HEK293 (cell line): ENCODE measurements at regions not wholly inside any gene's neighbourhood (a gene's known extent, or its start where the extent isn't known, plus 50 kb on each side); places are given as distances from the start of the nearest gene placed in this dataset.

Experiments
- CTCF ChIA-PET: fragments of 350-600 bp; formaldehyde crosslinking; extraction: SDS; loops from one replicate; lab custom pipeline; 2021; ENCODE audit warnings: antibody characterized with exemption; lab: Yijun Ruan, JAX
- POLR2A ChIA-PET: fragments of 300-600 bp; formaldehyde crosslinking; extraction: SDS; loops from one replicate; lab custom pipeline; 2020; ENCODE audit warnings: antibody characterized with exemption, inconsistent platforms; lab: Yijun Ruan, JAX
- H3K27ac ChIP-seq: fragments of 200-500 bp; sonication (Bioruptor generic); 2 replicates; pipeline ENCODE4 v1.5.1; 2014; ENCODE audit warnings: low read depth, low read length, control low read depth, inconsistent platforms; ENCODE audit errors: extremely low read depth
- H3K36me3 ChIP-seq, 2 experiments: fragments of 200-500 bp in 1 of 2; sonication (Bioruptor generic) in 1 of 2; 1 replicate in 1 of 2; 2 replicates in 1 of 2; pipeline ENCODE4 v1.5.1; 2014 to 2017; ENCODE audit warnings: inconsistent platforms in 2 of 2, low read length in 2 of 2; ENCODE audit not compliant: control insufficient read depth in 2 of 2, insufficient read depth in 1 of 2
- H3K4me1 ChIP-seq: fragments of 200-500 bp; sonication (Bioruptor generic); 2 replicates; pipeline ENCODE4 v1.5.1; 2014; ENCODE audit warnings: mild to moderate bottlenecking, low read length, inconsistent platforms; ENCODE audit not compliant: control insufficient read depth, insufficient read depth
- H3K4me3 ChIP-seq: 2 replicates; pipeline ENCODE4 v1.5.1; 2011; ENCODE audit warnings: low read depth, mild to moderate bottlenecking, control low read depth, low read length, moderate library complexity
- H3K9me3 ChIP-seq: fragments of 200-500 bp; sonication (Bioruptor generic); 2 replicates; pipeline ENCODE4 v1.5.1; 2014; ENCODE audit warnings: low read depth, low read length, inconsistent platforms; ENCODE audit not compliant: control insufficient read depth, insufficient read depth
- CTCF ChIP-seq: fragments of 450-650 bp; formaldehyde crosslinking; IDR thresholded peaks from 2 replicates; pipeline ENCODE4 v1.5.1; 2016; ENCODE audit warnings: missing biosample characterization, missing genetic modification characterization
- KLF10 ChIP-seq: fragments of 450-650 bp; IDR thresholded peaks from 2 replicates; pipeline ENCODE4 v1.5.1; 2018; ENCODE audit warnings: missing biosample characterization, mild to moderate bottlenecking, missing genetic modification characterization
- KLF17 ChIP-seq: fragments of 450-650 bp; formaldehyde crosslinking; IDR thresholded peaks from 2 replicates; pipeline ENCODE4 v1.5.1; 2016; ENCODE audit warnings: missing biosample characterization, missing genetic modification characterization
- OVOL3 ChIP-seq: fragments of 450-650 bp; formaldehyde crosslinking; IDR thresholded peaks from 2 replicates; pipeline ENCODE4 v1.5.1; 2016; ENCODE audit warnings: missing biosample characterization, missing genetic modification characterization
- ZBTB8A ChIP-seq: fragments of 450-650 bp; formaldehyde crosslinking; IDR thresholded peaks from 2 replicates; pipeline ENCODE4 v1.5.1; 2016; ENCODE audit warnings: missing biosample characterization, missing genetic modification characterization
- ZNF10 ChIP-seq: fragments of 450-650 bp; formaldehyde crosslinking; IDR thresholded peaks from 2 replicates; pipeline ENCODE4 v1.5.1; 2017; ENCODE audit warnings: missing biosample characterization, missing genetic modification characterization
- ZNF2 ChIP-seq: fragments of 450-650 bp; formaldehyde crosslinking; IDR thresholded peaks from 2 replicates; pipeline ENCODE4 v1.5.1; 2016; ENCODE audit warnings: missing biosample characterization, missing genetic modification characterization
- ZNF202 ChIP-seq: fragments of 450-650 bp; formaldehyde crosslinking; IDR thresholded peaks from 2 replicates; pipeline ENCODE4 v1.5.1; 2016; ENCODE audit warnings: missing biosample characterization, missing genetic modification characterization, borderline replicate concordance
- ZNF223 ChIP-seq: fragments of 450-650 bp; formaldehyde crosslinking; IDR thresholded peaks from 2 replicates; pipeline ENCODE4 v1.5.1; 2016; ENCODE audit warnings: missing biosample characterization, missing genetic modification characterization
- ZNF239 ChIP-seq: fragments of 450-650 bp; formaldehyde crosslinking; IDR thresholded peaks from 2 replicates; pipeline ENCODE4 v1.5.1; 2016; ENCODE audit warnings: missing biosample characterization, missing genetic modification characterization
- ZNF248 ChIP-seq: fragments of 450-650 bp; formaldehyde crosslinking; IDR thresholded peaks from 2 replicates; pipeline ENCODE4 v1.5.1; 2017; ENCODE audit warnings: missing biosample characterization, missing genetic modification characterization
- ZNF335 ChIP-seq: fragments of 450-650 bp; formaldehyde crosslinking; conservative IDR thresholded peaks from 2 replicates; pipeline ENCODE4 v1.5.1; 2016; ENCODE audit warnings: missing biosample characterization, missing genetic modification characterization
- ZNF354C ChIP-seq: fragments of 450-650 bp; formaldehyde crosslinking; IDR thresholded peaks from 2 replicates; pipeline ENCODE4 v1.5.1; 2016; ENCODE audit warnings: missing biosample characterization, missing genetic modification characterization, low read depth, borderline replicate concordance
- ZNF514 ChIP-seq: fragments of 450-650 bp; formaldehyde crosslinking; IDR thresholded peaks from 2 replicates; pipeline ENCODE4 v1.5.1; 2016; ENCODE audit warnings: missing biosample characterization, missing genetic modification characterization
- ZNF521 ChIP-seq: fragments of 450-650 bp; formaldehyde crosslinking; IDR thresholded peaks from 2 replicates; pipeline ENCODE4 v1.5.1; 2017; ENCODE audit warnings: missing biosample characterization, mild to moderate bottlenecking, missing genetic modification characterization
- ZNF785 ChIP-seq: fragments of 450-650 bp; formaldehyde crosslinking; IDR thresholded peaks from 2 replicates; pipeline ENCODE4 v1.5.1; 2016; ENCODE audit warnings: missing biosample characterization, missing genetic modification characterization
- ZNF837 ChIP-seq: fragments of 450-650 bp; formaldehyde crosslinking; IDR thresholded peaks from 2 replicates; pipeline ENCODE4 v1.5.1; 2016; ENCODE audit warnings: missing biosample characterization, missing genetic modification characterization
- TF ChIP-seq, protein P1 (sequence below): fragments of 450-650 bp; formaldehyde crosslinking; conservative IDR thresholded peaks from 2 replicates; pipeline ENCODE4 v1.5.1; 2016; ENCODE audit warnings: low read depth, missing biosample characterization, missing genetic modification characterization
- TF ChIP-seq, protein P2 (sequence below): fragments of 450-650 bp; IDR thresholded peaks from 2 replicates; pipeline ENCODE4 v1.5.1; 2018; ENCODE audit warnings: missing biosample characterization, mild to moderate bottlenecking, missing genetic modification characterization

DNA sequence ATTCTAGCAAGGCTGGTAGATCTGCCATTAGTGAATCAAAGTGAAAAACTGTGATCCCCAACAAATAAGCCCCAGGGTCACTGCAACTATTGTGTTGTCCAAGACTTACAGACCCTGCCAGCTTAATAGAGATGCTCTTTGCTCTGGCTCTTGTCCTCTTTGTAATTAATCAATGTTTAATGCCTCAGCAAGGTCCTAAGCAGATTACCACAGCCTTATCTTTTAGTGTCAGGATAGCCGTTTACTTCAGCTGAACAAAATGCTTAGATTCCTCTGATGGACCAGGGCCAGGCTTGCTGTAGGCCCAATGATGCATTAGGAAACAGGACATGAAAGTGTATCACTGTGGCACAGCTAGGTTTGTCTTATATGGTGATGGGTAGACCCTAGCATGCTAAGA lies 353.3 kb downstream of the HACE1 start:
- POLR2A ChIA-PET: interaction anchor here (0.6 kb wide), 1 partner anchor 1073 kb away, joined by 4 read pairs; no protein-coding TSS in a partner anchor
- Histone ChIP-seq H3K27ac (no peak overlapping the region), H3K36me3 (no peaks in the 10 kb centered on the region), H3K4me3 (no peak overlapping the region), H3K9me3 (no peaks in the 10 kb centered on the region), H3K4me1 (no peaks in the 10 kb centered on the region)
- no peak for TF ChIP-seq ZNF514 (tag by site-specific recombination)
- no peak for TF ChIP-seq KLF10 (tag by site-specific recombination)
- TF ChIP-seq, protein P1, sequence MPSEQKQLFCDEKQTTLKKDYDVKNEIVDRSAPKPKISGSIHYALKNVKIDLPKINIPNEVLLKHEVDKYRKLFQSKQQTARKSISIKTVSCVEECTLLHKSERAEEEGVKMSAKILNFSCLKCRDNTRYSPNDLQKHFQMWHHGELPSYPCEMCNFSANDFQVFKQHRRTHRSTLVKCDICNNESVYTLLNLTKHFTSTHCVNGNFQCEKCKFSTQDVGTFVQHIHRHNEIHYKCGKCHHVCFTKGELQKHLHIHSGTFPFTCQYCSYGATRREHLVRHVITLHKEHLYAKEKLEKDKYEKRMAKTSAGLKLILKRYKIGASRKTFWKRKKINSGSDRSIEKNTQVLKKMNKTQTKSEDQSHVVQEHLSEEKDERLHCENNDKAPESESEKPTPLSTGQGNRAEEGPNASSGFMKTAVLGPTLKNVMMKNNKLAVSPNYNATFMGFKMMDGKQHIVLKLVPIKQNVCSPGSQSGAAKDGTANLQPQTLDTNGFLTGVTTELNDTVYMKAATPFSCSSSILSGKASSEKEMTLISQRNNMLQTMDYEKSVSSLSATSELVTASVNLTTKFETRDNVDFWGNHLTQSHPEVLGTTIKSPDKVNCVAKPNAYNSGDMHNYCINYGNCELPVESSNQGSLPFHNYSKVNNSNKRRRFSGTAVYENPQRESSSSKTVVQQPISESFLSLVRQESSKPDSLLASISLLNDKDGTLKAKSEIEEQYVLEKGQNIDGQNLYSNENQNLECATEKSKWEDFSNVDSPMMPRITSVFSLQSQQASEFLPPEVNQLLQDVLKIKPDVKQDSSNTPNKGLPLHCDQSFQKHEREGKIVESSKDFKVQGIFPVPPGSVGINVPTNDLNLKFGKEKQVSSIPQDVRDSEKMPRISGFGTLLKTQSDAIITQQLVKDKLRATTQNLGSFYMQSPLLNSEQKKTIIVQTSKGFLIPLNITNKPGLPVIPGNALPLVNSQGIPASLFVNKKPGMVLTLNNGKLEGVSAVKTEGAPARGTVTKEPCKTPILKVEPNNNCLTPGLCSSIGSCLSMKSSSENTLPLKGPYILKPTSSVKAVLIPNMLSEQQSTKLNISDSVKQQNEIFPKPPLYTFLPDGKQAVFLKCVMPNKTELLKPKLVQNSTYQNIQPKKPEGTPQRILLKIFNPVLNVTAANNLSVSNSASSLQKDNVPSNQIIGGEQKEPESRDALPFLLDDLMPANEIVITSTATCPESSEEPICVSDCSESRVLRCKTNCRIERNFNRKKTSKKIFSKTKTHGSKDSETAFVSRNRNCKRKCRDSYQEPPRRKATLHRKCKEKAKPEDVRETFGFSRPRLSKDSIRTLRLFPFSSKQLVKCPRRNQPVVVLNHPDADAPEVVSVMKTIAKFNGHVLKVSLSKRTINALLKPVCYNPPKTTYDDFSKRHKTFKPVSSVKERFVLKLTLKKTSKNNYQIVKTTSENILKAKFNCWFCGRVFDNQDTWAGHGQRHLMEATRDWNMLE (tag by site-specific recombination): no peak
- TF ChIP-seq OVOL3 (tag by site-specific recombination): no peak
- TF ChIP-seq KLF17 (tag by site-specific recombination): no peak
- TF ChIP-seq ZNF785 (tag by site-specific recombination): no peak
- no peak for TF ChIP-seq ZNF223 (tag by site-specific recombination)
- TF ChIP-seq ZBTB8A (tag by site-specific recombination): no peak
- TF ChIP-seq ZNF521 (tag by site-specific recombination): no peak
- no peak for TF ChIP-seq CTCF (tag by site-specific recombination)
- no peak for TF ChIP-seq ZNF335 (tag by site-specific recombination)
- no peak for TF ChIP-seq ZNF2 (tag by site-specific recombination)
- TF ChIP-seq, protein P2, sequence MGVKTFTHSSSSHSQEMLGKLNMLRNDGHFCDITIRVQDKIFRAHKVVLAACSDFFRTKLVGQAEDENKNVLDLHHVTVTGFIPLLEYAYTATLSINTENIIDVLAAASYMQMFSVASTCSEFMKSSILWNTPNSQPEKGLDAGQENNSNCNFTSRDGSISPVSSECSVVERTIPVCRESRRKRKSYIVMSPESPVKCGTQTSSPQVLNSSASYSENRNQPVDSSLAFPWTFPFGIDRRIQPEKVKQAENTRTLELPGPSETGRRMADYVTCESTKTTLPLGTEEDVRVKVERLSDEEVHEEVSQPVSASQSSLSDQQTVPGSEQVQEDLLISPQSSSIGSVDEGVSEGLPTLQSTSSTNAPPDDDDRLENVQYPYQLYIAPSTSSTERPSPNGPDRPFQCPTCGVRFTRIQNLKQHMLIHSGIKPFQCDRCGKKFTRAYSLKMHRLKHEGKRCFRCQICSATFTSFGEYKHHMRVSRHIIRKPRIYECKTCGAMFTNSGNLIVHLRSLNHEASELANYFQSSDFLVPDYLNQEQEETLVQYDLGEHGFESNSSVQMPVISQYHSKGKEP (tag by site-specific recombination): no peak
- CTCF ChIA-PET: interaction anchor here (0.6 to 1.4 kb wide), 3 partner anchors 9 to 21 kb away, joined by 3 to 7 read pairs (median 7); no protein-coding TSS in a partner anchor

DNA sequence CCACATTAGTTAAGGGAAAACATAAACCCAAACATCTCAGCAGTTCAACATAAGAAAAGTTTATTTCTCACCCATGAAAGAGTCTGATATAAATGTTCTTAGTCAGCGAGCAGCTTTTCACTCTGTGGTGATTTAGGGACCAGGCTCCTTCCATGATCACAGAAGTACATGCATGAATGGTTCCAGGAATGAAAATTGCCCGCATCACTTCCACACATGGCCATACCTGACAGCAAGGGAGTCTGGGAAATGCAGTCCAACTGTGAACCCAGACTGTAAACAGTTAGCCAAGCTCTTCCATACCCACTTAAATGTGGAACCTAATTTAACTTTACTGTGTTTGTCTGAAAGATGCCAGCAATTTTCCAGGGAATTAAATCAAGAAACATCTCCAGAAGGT lies 353.9 kb downstream of the HACE1 start:
- ChIA-PET CTCF (interaction anchor here (0.6 to 1.4 kb wide), 2 partner anchors 9 to 21 kb away, joined by 3 to 7 read pairs; no protein-coding TSS in a partner anchor), POLR2A (interaction anchor here (0.6 kb wide), 1 partner anchor 352 kb away, joined by 3 read pairs; no protein-coding TSS in a partner anchor)
- no peak overlapping the region for H3K4me3 ChIP-seq
- TF ChIP-seq ZNF248 (tag by site-specific recombination) (no peak), ZNF354C (tag by site-specific recombination) (no peak), ZNF837 (no peak), ZNF202 (tag by site-specific recombination) (no peak), ZNF10 (tag by site-specific recombination) (no peak), ZNF239 (tag by site-specific recombination) (no peak)
- no peak overlapping the region for H3K27ac ChIP-seq
- H3K4me1 ChIP-seq: no peaks in the 10 kb centered on the region
- no peaks in the 10 kb centered on the region for H3K36me3 ChIP-seq
- H3K9me3 ChIP-seq: no peaks in the 10 kb centered on the region
